HCT116 (cell line): ENCODE measurements at regions not wholly inside any gene's neighbourhood (a gene's known extent, or its start where the extent isn't known, plus 50 kb on each side); places are given as distances from the start of the nearest gene placed in this dataset.

Source experiments
- ATAC-seq: fragments of 200-7000 bp; cut with Tn5 transposase; 2 replicates; pipeline ENCODE4 v1.9.1; 2020; ENCODE audit warnings: mild to moderate bottlenecking, moderate library complexity
- BruUV-seq: library from RNA; stranded (reverse); fragments of 400-500 nt; replicated peaks from 2 replicates; lab custom pipeline; 2021; lab: Mats Ljungman, UMichigan
- CTCF ChIA-PET: fragments of 300-600 bp; sonication (Branson Sonifier 250); formaldehyde crosslinking; loops from one replicate; lab custom pipeline; 2021; ENCODE audit warnings: antibody characterized with exemption; lab: Charles Lee
- POLR2A ChIA-PET: fragments of 300-600, 350-600 bp; sonication (Branson Sonifier 250); formaldehyde crosslinking; loops from one replicate; lab custom pipeline; 2021; ENCODE audit warnings: antibody characterized with exemption; lab: Charles Lee
- RAD21 ChIA-PET, 2 experiments: fragments of 300-600 bp; sonication (Branson Sonifier 250); formaldehyde crosslinking; loops; one replicate each; lab custom pipeline; 2023; ENCODE audit warnings: low total read pairs in 2 of 2; ENCODE audit not compliant: uncharacterized antibody in 2 of 2, unreplicated experiment in 2 of 2, low non-redundant PET in 1 of 2; lab: Charles Lee
- DNase-seq: peaks from one replicate; pipeline ENCODE4 v3.0.0-alpha.2; 2010; ENCODE audit warnings: low read depth, low spot score
- H2AFZ ChIP-seq: fragments of 200-600 bp; shearing (Covaris generic), sonication (generic); 2 replicates; pipeline ENCODE4 v1.6.1; 2017; ENCODE audit warnings: low read depth, mixed run types, mixed read lengths, antibody characterized with exemption, low read length; ENCODE audit not compliant: poor library complexity, severe bottlenecking
- H3K27ac ChIP-seq: 2 replicates; pipeline ENCODE4 v1.5.1; 2012; ENCODE audit warnings: low read depth, low read length
- H3K27me3 ChIP-seq: fragments of 200-600 bp; sonication (generic); 2 replicates; pipeline ENCODE4 v1.6.1; 2016; ENCODE audit warnings: mixed run types, low read length, mixed read lengths; ENCODE audit not compliant: insufficient read depth
- H3K36me3 ChIP-seq, 2 experiments: fragments of 200-500 bp in 1 of 2; fragments of 200-600 bp in 1 of 2; sonication (Bioruptor generic) in 1 of 2; sonication (generic) in 1 of 2; 2 replicates each; pipeline versions ENCODE4 v1.5.1 to v1.6.1; 2014 to 2016; ENCODE audit warnings: low read length in 2 of 2, inconsistent platforms in 1 of 2, mixed read lengths in 1 of 2, mixed run types in 1 of 2; ENCODE audit not compliant: insufficient read depth in 2 of 2, control insufficient read depth in 1 of 2
- H3K4me1 ChIP-seq, 2 experiments: fragments of 200-600 bp in 1 of 2; sonication (generic) in 1 of 2; 2 replicates each; pipeline versions ENCODE4 v1.5.1 to v1.6.1; 2012 to 2017; ENCODE audit warnings: low read length in 2 of 2, inconsistent platforms in 1 of 2, mild to moderate bottlenecking in 1 of 2, mixed read lengths in 1 of 2, mixed run types in 1 of 2, moderate library complexity in 1 of 2; ENCODE audit not compliant: insufficient read depth in 2 of 2, control insufficient read depth in 1 of 2
- H3K4me2 ChIP-seq: fragments of 200-600 bp; sonication (generic); 2 replicates; pipeline ENCODE4 v1.6.1; 2017; ENCODE audit warnings: mixed run types, low read length, mixed read lengths
- H3K4me3 ChIP-seq, 2 experiments: fragments of 200-600 bp in 1 of 2; sonication (generic) in 1 of 2; replicated peaks in 1 of 2; 2 replicates each; pipeline ENCODE4 v1.5.1; 2011 to 2016; ENCODE audit warnings: low read length in 2 of 2, control low read depth in 1 of 2, low read depth in 1 of 2, mild to moderate bottlenecking in 1 of 2, mixed read lengths in 1 of 2, mixed run types in 1 of 2
- H3K79me2 ChIP-seq: fragments of 200-600 bp; sonication (generic); 2 replicates; pipeline ENCODE4 v1.6.1; 2017; ENCODE audit warnings: mild to moderate bottlenecking, mixed run types, low read length, moderate library complexity, mixed read lengths; ENCODE audit not compliant: insufficient read depth
- H3K9ac ChIP-seq: fragments of 200-600 bp; sonication (generic); 2 replicates; pipeline ENCODE4 v1.6.1; 2016; ENCODE audit warnings: low read length, mixed read lengths
- H3K9me2 ChIP-seq: fragments of 200-600 bp; sonication (generic), shearing (Covaris generic); 2 replicates; pipeline ENCODE4 v1.6.1; 2017; ENCODE audit warnings: mixed run types, mild to moderate bottlenecking, moderate library complexity; ENCODE audit not compliant: insufficient read depth
- H3K9me3 ChIP-seq, 2 experiments: fragments of 200-500 bp in 1 of 2; fragments of 200-600 bp in 1 of 2; sonication (Bioruptor generic) in 1 of 2; sonication (generic) in 1 of 2; 2 replicates each; pipeline ENCODE4 v1.6.1; 2014 to 2017; ENCODE audit warnings: low read length in 2 of 2, mixed read lengths in 2 of 2, inconsistent platforms in 1 of 2, low read depth in 1 of 2, mild to moderate bottlenecking in 1 of 2, mixed run types in 1 of 2, moderate library complexity in 1 of 2; ENCODE audit not compliant: control insufficient read depth in 1 of 2, insufficient read depth in 1 of 2
- H4K20me1 ChIP-seq: fragments of 200-600 bp; sonication (generic), shearing (Covaris generic); 2 replicates; pipeline ENCODE4 v1.6.1; 2017; ENCODE audit warnings: mixed run types, mild to moderate bottlenecking, moderate library complexity; ENCODE audit not compliant: insufficient read depth
- CBX3 ChIP-seq: IDR thresholded peaks from 2 replicates; pipeline ENCODE4 v1.6.1; 2012; ENCODE audit warnings: low read depth
- EGR1 ChIP-seq: IDR thresholded peaks from 2 replicates; pipeline ENCODE4 v1.6.1; 2012; ENCODE audit warnings: low read depth
- ELF1 ChIP-seq: IDR thresholded peaks from 2 replicates; pipeline ENCODE4 v1.6.1; 2012; ENCODE audit warnings: low read depth, borderline replicate concordance
- EZH2 ChIP-seq: fragments of 200-600 bp; sonication (generic); IDR thresholded peaks from 2 replicates; pipeline ENCODE4 v1.6.1; 2017; ENCODE audit warnings: antibody characterized with exemption, mixed run types
- RAD21 ChIP-seq: IDR thresholded peaks from 2 replicates; pipeline ENCODE4 v1.6.1; 2012; ENCODE audit warnings: low read depth, mild to moderate bottlenecking
- SIN3A ChIP-seq: IDR thresholded peaks from 2 replicates; pipeline ENCODE4 v1.6.1; 2012; ENCODE audit warnings: low read depth
- SP1 ChIP-seq: IDR thresholded peaks from 2 replicates; pipeline ENCODE4 v1.6.1; 2012; ENCODE audit warnings: low read depth
- SRF ChIP-seq: IDR thresholded peaks from 2 replicates; pipeline ENCODE4 v1.6.1; 2012; ENCODE audit warnings: low read depth
- TCF7L2 ChIP-seq: IDR thresholded peaks from 2 replicates; pipeline ENCODE4 v1.7.0; 2011; ENCODE audit warnings: borderline replicate concordance, inconsistent platforms; ENCODE audit not compliant: insufficient read depth, insufficient read length; ENCODE audit errors: extremely low read depth
- YY1 ChIP-seq: IDR thresholded peaks from 2 replicates; pipeline ENCODE4 v1.6.1; 2011; ENCODE audit warnings: low read length, low read depth, moderate library complexity, mild to moderate bottlenecking; ENCODE audit not compliant: insufficient replicate concordance; ENCODE audit errors: extremely low read depth
- ZFX ChIP-seq: fragments of 450-650 bp; IDR thresholded peaks from 2 replicates; pipeline ENCODE4 v1.6.1; 2017
- intact Hi-C: fragments of 100-400 bp; cut with micrococcal nuclease; formaldehyde crosslinking; loops from 2 replicates; pipeline ENCODE4 v1.10.0; 2022
- TF ChIP-seq, protein P1 (sequence below): IDR thresholded peaks from 2 replicates; pipeline ENCODE4 v1.6.1; 2012; ENCODE audit warnings: low read depth
- TF ChIP-seq, protein P2 (sequence below): IDR thresholded peaks from 2 replicates; pipeline ENCODE4 v1.6.1; 2011; ENCODE audit warnings: mild to moderate bottlenecking, low read length, moderate library complexity; ENCODE audit not compliant: insufficient replicate concordance; ENCODE audit errors: extremely low read depth
- TF ChIP-seq, protein P3 (sequence below), 3 experiments: fragments of 200-600 bp in 1 of 3; sonication (generic) in 1 of 3; IDR thresholded peaks in 2 of 3; conservative IDR thresholded peaks in 1 of 3; 2 replicates each; pipeline ENCODE4 v1.5.1; 2012 to 2017; ENCODE audit warnings: low read depth in 2 of 3, low read length in 2 of 3, antibody characterized with exemption in 1 of 3, borderline replicate concordance in 1 of 3, control low read depth in 1 of 3, mild to moderate bottlenecking in 1 of 3, mixed read lengths in 1 of 3, mixed run types in 1 of 3, moderate library complexity in 1 of 3; ENCODE audit not compliant: insufficient read depth in 1 of 3

DNA sequence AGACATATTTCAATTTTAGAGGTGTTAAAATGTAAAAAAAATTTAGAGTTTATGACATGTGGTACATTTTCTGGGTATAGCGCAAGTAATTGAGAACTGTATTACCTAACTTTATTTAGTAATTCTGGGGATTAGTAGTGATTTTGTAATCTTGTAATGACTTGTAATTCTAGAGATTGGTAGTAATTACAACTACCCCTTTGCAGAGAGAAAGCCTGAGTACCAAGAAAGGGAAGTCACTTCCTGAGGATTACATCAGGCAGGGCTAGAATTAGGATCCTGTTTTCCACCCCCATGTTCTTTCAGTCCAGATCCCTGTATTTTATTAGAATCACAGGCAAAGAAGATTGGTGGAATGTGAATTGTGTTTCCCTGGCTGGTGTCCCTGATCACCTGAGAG lies 274.9 kb downstream of the KCNRG start:
- no peak overlapping the region for H3K27ac ChIP-seq
- intact Hi-C loops, result no loop called here

More for the DNA sequence above, 274.9 kb downstream of the KCNRG start:
- ChIA-PET CTCF (no interaction called here), RAD21 (no interaction called here), POLR2A (no interaction called here)
- no TSS peak for BruUV-seq
- ATAC-seq (no peak), DNase-seq (no peak)
- no peaks in the 10 kb centered on the region for H3K27me3 ChIP-seq
- no peak overlapping the region for H3K4me2 ChIP-seq
- H3K9ac ChIP-seq, result no peak overlapping the region
- no peaks in the 10 kb centered on the region for H3K4me1 ChIP-seq
- H3K4me3 ChIP-seq, result no peak overlapping the region
- H2AFZ ChIP-seq, result no peak overlapping the region
- TF ChIP-seq ZFX (no peak), CBX3 (no peak), YY1 (no peak), RAD21 (no peak), EZH2 (no peak), SIN3A (no peak), SRF (no peak), EGR1 (no peak), TCF7L2 (no peak), SP1 (no peak), ELF1 (no peak)
- TF ChIP-seq, protein P1, sequence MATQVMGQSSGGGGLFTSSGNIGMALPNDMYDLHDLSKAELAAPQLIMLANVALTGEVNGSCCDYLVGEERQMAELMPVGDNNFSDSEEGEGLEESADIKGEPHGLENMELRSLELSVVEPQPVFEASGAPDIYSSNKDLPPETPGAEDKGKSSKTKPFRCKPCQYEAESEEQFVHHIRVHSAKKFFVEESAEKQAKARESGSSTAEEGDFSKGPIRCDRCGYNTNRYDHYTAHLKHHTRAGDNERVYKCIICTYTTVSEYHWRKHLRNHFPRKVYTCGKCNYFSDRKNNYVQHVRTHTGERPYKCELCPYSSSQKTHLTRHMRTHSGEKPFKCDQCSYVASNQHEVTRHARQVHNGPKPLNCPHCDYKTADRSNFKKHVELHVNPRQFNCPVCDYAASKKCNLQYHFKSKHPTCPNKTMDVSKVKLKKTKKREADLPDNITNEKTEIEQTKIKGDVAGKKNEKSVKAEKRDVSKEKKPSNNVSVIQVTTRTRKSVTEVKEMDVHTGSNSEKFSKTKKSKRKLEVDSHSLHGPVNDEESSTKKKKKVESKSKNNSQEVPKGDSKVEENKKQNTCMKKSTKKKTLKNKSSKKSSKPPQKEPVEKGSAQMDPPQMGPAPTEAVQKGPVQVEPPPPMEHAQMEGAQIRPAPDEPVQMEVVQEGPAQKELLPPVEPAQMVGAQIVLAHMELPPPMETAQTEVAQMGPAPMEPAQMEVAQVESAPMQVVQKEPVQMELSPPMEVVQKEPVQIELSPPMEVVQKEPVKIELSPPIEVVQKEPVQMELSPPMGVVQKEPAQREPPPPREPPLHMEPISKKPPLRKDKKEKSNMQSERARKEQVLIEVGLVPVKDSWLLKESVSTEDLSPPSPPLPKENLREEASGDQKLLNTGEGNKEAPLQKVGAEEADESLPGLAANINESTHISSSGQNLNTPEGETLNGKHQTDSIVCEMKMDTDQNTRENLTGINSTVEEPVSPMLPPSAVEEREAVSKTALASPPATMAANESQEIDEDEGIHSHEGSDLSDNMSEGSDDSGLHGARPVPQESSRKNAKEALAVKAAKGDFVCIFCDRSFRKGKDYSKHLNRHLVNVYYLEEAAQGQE, result no peak
- TF ChIP-seq, protein P2, sequence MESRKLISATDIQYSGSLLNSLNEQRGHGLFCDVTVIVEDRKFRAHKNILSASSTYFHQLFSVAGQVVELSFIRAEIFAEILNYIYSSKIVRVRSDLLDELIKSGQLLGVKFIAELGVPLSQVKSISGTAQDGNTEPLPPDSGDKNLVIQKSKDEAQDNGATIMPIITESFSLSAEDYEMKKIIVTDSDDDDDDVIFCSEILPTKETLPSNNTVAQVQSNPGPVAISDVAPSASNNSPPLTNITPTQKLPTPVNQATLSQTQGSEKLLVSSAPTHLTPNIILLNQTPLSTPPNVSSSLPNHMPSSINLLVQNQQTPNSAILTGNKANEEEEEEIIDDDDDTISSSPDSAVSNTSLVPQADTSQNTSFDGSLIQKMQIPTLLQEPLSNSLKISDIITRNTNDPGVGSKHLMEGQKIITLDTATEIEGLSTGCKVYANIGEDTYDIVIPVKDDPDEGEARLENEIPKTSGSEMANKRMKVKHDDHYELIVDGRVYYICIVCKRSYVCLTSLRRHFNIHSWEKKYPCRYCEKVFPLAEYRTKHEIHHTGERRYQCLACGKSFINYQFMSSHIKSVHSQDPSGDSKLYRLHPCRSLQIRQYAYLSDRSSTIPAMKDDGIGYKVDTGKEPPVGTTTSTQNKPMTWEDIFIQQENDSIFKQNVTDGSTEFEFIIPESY, result no peak
- TF ChIP-seq, protein P3, sequence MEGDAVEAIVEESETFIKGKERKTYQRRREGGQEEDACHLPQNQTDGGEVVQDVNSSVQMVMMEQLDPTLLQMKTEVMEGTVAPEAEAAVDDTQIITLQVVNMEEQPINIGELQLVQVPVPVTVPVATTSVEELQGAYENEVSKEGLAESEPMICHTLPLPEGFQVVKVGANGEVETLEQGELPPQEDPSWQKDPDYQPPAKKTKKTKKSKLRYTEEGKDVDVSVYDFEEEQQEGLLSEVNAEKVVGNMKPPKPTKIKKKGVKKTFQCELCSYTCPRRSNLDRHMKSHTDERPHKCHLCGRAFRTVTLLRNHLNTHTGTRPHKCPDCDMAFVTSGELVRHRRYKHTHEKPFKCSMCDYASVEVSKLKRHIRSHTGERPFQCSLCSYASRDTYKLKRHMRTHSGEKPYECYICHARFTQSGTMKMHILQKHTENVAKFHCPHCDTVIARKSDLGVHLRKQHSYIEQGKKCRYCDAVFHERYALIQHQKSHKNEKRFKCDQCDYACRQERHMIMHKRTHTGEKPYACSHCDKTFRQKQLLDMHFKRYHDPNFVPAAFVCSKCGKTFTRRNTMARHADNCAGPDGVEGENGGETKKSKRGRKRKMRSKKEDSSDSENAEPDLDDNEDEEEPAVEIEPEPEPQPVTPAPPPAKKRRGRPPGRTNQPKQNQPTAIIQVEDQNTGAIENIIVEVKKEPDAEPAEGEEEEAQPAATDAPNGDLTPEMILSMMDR (IDR thresholded peaks at IDR 0.05 in 2 of 3, conservative IDR thresholded peaks at IDR 0.05 in 1 of 3; ENCODE audit: borderline replicate concordance in 1 of 3, insufficient read depth in 1 of 3, low read depth in 2 of 3, low read length in 2 of 3), result no peak
- H4K20me1 ChIP-seq, result no peaks in the 10 kb centered on the region
- H3K9me3 ChIP-seq, result no peaks in the 10 kb centered on the region
- H3K9me2 ChIP-seq, result no peaks in the 10 kb centered on the region
- no peaks in the 10 kb centered on the region for H3K79me2 ChIP-seq
- no peaks in the 10 kb centered on the region for H3K36me3 ChIP-seq
